Stimulated activated CD8-positive, alpha-beta memory T cell treated with anti-CD3 and anti-CD28 coated beads, Interleukin-15, amount 100 ng/mL, for 1 hour (primary cell): ENCODE measurements at regions not wholly inside any gene's neighbourhood (a gene's known extent, or its start where the extent isn't known, plus 50 kb on each side); places are given as distances from the start of the nearest gene placed in this dataset.
"Not testable (repeated sequence)": the region's sequence is repeated elsewhere in the genome, so short reads cannot be mapped to it uniquely, and the experiment has no call there.

ENCODE experiments used
- DNase-seq: peaks from one replicate; pipeline ENCODE4 v3.0.0-alpha.2; 2020; ENCODE audit warnings: low read depth

DNA sequence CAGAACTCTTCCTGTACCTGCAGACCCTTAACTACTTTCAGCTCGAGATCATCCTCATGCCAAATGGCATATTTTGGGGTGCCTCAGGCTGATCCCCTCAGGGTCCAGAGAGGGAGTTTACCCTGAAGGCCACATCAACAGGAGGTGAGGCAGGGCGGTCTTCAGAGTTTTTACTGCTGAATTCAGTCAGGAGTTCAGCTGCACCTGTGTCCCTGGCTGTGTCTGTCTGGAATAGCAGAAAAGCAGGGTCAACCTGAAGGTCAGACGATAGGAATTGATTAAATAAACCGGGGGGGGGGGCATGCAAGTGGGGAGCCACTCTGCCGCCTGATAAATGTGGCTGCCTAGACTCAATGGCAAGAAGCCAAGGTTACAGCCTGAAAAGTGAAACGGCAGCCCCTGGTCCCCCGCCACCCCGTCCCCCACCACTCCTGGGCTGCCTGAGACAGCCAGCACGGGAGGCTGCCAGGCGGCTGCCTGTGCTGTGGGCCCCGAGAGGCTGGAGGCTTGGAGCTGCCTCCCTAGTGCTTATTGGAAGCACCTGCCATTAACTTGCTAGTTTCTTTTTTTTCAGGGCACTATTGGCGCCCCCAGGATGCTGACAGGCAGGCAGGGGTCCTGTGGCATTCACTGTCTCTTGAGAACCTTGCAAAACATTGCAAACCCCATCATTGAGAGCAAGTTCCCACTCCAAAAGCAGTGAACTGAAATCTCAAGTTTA is 182.7 kb upstream of the PPP1R26 start:
- DNase-seq, result no peak

DNA sequence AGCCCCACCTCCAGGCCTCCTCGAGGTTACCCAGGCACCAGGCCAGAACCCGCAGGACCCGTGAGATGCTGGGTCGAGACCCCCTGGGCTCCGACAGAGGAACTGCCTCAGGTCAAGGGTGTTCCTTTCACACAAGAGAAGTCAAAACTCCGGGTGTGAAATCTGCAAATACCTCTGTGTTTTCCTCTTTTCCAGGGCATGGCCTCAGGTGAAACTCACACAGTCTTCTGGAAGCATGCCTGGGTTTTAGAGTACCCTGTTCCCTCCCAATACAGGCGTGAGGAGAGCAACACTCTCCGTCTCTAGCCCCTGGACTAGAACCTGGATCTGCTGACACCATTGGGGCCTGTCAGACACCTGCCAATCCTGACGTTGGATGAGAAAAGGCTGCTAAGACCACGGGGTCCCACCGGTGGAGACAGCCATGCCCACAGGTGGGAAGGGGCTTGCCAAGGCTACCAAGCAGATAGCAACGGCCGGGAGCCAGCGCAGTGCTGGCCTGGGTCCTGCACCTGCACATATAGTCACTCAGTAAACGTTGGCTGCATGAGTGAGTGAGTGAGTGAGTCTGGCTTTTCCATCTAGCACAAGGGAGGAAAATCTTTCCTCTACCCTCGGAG is 182.0 kb upstream of the PPP1R26 start:
- no peak for DNase-seq

DNA sequence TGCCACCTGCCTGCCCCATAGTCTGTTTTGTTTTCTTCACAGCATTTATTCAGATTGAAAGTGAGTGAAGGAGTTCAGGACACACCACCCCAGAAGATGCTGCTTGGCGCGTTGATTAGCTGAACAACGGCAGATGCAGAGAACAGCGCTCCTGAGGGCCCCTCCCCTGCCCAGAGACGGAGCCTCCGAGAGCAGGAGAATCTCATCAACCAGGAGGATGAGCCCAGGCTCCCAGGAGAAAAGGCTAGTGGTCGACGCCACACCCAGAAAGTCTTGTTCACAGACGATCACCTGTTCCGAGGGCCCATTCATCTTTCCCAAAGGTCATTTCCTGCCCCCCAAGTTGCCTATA is 180.4 kb upstream of the PPP1R26 start:
- no peak for DNase-seq

DNA sequence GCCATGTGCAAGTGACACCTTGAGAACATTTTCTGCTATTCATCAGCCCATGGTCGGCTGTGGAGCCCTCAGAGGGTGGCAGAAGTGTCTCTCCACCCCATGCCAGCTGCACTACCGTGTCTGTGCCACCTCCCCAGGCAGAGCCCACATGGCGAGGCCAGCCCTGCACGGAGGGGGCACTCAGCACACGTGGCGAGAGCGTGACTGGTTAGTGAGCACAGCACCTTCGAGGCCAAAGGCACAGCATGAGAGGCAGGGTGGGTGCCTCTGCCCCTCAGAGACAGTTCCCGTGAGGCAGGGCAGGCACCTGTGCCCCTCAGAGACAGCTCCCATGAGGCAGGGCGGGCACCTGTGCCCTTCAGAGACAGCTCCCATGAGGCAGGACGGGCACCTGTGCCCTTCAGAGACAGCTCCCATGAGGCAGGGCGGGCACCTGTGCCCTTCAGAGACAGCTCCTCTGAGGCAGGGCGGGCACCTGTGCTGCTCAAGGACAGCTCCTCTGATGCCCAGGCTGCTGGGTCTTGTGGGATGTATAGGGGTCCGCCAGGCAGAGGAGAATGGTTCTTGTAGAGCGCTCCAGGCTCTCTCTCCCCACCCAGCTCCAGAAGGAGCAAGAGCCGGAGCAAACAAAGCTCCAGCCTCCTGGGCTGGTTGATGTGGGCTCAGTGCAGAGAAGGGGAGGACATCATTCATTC is 179.8 kb upstream of the PPP1R26 start:
- DNase-seq, result no peak

DNA sequence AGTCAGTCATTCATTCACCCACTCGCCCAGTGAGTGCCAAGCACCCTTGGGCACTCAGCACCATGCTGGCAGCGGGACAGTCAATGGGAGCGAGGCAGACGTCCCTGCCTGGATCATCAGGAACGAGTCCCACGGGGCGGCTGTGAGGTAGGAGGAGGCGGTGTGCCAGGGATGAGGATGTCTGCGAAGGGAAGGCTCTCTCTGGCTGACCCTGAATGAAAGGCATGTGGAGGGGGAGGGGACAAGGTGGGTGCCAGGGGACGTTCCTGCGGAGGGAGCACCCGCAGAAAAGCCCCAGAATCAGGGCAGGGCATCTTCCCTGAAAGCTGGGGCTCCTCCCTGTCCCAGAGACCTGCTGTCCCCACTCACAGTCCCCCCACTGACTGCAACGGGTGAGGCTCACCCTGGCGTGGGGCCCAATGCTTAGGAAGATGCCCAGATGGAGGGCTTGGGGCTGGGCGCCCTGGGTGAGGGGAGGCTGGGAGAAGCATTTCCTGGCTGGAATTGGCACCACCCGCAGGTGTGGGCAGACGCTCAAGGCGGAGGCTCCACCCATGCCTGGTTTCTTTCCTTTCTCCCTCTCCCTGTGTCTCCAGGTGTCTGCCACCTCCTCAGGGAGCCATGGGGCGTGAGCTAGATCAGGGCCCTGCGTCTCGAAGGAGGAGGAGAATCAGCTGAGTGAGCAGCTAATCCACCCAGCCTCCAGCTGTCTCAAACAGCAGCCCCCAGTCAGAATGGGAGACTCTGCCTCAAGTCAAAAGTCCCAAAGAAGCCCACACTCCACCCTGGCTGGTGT is 179.0 kb upstream of the PPP1R26 start:
- DNase-seq, result no peak

DNA sequence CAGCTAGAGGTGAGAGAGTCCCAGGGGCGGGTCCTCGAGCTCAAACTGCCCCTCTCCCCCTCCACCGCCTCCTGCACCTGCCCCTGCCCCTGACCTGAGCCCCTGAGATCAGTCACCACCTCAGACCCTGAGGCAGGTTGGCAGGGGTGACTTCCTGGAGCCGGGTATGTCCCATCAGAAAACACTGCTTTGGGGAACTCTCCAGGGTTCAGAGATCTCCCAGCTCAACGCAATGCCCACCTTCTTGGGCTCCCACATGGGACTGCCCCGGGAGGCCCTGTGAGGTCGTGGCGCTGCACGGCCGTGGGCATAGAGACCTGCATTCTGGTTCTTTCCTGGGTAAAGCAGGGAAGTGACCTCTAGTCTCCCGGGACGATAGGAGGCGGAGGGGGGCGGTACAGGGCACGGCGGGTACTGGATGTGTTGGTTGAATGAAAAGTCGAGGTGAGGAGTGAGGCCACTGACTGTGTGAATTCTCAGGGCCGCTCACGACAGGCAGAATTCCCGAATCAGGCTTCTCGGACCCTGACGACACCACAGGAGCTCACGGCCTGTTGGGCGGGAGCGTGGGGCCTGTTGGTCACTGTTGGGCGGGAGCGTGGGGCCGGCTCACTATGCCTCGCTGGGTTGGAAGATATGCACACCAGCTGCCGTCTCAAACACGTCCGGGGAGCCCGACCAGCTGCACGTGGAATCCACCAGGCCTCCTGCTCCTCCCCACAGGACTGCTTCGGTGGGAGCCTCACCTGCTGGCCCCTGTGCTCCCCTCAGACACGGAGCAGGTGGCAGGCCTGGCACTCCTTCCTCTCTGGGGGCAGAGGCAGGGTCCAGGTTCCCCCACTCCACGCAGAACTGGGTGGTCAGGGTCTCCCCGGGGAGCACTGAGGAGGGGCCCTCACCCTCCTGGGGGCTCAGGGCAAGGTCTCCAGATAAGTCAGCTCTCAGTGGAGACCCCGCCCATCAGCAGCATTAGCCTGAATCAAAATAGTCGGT is 178.0 kb upstream of the PPP1R26 start:
- DNase-seq, result no peak

DNA sequence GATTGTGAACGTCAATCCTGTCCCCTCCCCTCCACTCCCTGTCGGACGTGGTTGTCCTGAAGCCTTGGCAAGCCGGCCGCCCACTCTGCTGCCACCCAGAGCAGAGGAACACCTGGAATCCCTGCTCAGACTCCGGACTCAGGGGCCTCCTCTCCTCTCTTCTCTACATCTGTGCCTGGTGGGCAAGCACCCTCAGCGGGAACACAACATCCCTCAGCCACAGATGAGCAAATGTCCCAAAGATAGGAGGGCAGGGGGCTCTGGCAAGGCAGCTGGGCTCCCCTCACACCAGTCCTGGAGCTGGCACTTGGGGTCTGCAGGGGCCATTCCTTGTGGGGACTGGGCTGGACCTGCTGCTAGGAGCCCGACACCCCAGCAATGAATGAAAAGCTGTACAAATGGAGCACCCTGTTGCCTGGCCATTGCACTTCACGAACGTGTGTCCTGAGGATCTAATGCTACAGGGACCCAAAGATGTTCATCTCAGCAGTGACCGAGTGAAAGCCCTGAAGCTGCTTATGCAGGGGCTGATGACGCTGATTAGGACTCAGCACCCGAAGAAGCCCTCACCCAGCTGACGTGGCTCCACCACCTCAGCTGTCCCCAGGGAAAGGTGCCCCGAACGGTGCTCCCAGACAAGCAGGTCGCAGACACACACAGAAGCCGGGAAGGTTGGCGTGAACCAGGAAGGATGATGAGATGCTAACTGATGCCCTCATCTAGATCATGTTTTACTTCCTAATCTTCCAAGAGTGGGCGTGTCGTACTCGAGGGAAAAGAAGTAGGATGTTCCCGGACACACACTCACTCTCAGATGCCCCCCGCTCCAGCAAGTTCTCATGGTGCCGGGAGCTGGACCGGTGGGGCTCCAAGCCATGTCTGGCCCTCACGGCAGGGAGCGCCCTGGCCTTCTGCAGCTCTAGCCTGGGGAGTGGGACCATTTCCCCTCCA is 177.0 kb upstream of the PPP1R26 start:
- DNase-seq, result no peak

DNA sequence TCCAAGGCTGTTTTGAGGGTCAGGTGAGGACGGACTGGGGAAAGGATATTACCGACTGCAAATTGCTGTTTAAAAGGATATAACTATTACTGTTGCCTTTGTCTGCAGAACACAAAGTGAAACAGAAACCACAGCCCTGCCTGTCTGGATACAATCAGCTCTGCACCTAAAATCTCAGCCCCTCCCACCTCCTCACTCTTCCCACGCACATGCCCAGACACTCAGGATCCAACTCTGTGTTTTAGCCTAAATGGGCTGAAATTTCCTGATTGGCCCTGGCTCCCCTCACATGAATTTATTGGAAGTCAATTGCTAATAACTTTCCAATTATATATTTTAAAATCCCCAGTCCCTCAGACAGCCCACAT is 176.3 kb upstream of the PPP1R26 start:
- DNase-seq, result no peak

DNA sequence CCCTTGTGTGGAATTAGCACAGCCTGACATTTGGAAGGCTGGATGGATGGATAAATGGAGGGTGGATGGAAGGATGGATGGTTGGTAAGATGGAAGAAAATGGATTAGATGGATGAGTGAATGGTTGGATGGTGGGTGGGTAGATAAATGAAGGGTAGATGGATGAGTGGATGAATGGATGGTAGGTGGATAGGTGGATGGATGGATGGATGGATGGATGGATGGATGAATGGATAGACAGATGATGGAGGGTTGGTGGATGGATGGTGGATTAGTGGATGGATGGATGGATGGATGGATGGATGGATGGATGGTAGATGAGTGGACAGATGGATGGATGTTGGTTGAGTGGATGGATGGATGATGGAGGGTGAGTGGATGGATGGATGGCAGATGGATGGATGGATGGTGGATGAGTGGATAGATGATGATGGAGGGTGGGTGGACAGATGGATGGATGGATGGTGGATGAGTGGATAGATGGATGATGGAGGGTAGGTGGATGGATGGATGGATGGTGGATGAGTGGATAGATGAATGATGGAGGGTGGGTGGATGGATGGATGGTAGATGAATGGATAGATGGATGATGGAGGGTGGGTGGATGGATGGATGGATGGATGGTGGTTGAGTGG is 175.6 kb upstream of the PPP1R26 start:
- DNase-seq, result no peak

DNA sequence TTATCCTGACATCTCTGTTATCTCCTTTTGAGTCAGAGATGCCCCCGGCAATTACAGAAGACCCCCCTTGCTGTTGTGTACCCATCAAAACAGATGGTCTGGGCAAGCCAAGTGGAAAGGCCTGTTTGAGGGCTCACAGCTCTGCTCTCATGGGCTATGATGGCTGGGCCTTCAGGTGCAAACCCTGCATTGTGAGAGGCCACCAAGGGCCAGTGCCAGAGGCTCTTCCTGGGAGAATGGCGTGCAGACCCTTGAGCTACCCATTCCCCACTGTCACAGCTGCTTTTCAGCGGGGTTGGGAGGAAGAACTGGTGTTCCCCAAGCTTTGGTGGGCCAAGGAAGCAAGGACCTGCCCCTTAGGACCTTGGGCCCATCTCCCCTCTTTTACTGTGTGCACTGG is 174.7 kb upstream of the PPP1R26 start:
- DNase-seq, result no peak

DNA sequence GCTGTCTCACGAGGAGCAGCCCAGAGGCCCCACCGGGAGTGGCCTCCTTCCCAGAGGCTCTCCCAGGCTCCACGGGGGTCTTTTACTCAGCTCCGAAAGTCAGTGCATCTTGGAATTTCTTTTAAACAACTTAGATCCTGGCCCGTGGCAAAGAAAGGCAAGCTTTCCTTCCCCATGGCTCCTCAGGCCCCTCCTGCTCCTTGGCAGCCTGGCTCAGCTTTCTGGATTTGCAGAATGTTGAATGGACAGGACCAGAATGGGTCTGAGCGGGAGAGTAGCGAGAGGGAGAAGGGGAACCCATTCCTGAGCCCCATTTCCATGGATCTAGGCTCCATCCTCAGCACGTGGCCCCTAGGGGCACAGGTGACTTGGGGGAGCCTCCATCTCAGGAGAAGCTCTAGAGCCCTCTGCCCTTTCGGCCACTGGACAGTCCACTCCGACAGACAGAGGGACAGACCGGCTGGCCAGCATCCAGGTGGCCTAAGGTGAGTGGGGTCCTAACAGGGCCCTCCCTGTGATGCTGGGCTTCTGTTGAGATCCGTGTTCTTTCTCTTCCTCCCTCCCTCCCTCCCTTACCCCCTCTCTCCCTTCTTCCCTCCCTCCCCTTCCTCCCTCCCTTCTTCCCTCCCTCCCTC is 173.9 kb upstream of the PPP1R26 start:
- DNase-seq, result no peak

DNA sequence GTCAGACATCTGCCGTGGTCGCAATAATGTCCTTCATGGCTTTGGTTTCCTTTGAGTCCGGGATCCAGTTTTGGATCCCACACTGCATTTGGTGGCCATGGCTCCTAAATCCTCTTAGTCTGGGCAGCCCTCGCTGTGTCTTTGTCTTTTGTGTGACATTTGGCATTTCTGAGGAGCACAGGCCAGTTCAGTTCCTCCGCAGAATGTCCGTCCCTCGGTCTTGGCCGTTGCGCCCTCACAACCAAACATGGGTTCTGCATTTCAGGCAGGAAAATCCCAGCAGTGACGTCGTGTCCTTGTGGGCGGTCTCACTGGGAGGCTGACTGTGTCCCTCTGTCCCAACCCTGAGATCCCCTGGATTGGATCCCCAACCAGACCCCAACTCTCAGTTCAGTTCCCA is 172.9 kb upstream of the PPP1R26 start:
- no peak for DNase-seq

DNA sequence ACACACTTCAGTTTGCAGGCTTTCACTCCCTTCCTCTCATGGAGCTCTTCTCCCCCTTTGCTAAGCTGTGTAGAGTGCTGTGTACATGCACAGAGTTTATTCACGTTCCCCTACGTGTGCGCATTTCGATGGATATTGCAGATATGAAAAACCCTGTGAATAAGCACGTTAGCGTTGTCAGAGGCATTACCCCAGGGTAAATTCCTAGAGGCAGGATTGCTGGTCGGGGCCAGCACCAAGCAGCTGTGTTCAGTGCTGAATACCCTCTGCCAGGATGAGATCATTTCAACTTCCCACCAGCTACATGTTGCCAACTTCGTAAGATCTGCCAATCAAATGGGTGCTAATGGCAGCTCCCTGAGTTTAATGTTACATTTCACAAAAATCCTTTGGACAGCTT is 172.3 kb upstream of the PPP1R26 start:
- DNase-seq, result no peak

DNA sequence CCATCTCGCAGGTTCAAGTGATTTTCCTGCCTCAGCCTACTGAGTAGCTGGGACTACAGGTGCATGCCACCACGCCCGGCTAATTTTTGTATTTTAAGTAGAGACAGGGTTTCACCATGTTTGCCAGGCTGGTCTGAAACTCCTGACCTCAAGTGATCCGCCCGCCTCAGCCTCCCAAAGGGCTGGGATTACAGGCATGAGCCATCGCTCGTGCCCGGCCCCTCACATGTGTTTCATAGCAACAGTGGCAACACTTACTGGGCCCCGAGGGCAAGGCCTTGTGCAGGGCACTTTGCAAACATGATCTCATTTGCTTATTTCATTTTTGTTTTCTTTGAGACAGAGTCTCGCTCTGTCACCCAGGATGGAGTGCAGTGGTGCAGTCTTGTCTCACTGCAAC is 171.7 kb upstream of the PPP1R26 start:
- DNase-seq, result not testable (repeated sequence)

DNA sequence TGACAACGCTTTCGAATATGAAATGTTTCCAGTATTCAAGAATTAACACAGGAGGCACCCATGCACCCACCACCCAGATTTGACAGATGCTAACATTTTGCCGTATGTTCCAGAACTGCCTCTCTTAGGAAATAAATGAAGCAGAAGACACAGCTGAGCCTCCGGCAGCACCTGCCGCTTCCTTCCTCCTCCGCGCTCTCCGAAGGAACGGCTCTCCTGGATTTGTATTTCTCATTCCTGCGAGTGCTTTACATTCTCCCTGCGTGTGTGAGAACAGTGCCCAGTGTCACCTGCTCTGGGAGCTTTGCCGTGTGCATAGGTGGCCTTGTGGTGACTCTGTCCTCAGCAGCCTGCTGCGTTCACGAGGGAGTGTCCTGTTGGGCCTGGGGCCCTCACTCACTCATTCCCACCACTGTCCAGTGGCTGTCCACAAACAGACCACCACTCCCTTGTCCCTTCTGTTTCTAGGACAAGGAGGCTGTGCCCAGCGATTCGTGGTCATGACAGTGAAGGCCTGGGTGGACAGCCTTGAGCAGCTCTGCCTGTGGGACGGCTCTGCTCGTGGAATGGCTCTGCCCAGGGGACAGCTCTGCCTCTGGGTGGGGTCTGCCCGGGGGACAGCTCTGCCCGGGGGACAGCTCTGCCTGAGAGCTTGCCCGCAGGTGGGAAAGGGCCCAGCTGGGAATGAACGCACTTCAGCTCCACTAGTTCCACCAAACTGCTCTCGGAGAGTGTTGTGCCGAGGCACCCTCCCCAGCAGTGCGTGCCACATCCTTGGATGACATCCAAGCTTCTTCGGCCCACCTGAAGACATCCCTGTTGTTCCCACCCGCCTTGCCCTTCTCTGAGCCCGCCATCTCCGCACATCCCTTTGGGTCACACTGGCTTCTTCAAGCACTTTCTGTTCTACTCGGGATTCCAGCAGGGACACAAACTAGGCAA is 170.5 kb upstream of the PPP1R26 start:
- no peak for DNase-seq

DNA sequence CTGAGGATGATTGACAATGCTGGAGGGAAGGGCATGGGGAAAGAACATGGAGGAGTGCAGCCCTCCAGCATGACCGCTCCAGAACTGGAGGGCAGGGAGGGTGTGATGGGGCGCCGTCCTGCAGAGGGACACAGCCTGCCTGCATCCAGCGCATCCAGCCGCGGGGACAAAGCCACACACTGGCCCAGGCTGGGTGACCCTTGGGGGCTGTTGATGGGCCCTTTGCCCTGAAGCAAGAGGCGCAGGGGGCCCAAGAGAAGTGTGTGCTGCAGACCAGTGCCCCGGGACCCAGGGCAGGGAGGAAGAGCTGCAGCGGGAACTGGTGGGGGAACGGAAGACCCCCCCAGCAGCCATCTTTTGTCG is 169.8 kb upstream of the PPP1R26 start:
- no peak for DNase-seq

DNA sequence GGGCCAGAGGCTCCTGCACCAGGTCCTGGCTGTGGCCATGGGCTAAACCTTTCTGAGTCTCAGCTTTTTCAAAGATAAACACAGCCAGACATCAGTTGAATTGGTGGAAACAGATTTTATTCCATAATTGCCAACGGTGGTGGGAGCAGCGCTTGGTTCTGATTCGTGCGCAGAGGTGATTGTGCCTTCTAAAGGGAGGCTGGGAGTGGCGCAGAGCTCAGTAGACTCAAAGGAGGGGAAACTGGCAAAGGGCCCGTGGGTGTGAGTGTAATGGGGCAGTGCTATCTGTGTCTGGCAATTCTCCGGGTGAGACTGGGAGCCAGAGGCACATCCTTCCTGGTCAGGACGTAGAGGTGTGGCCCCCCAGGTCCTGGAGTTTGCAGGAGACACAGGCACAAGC is 169.4 kb upstream of the PPP1R26 start:
- no peak for DNase-seq

DNA sequence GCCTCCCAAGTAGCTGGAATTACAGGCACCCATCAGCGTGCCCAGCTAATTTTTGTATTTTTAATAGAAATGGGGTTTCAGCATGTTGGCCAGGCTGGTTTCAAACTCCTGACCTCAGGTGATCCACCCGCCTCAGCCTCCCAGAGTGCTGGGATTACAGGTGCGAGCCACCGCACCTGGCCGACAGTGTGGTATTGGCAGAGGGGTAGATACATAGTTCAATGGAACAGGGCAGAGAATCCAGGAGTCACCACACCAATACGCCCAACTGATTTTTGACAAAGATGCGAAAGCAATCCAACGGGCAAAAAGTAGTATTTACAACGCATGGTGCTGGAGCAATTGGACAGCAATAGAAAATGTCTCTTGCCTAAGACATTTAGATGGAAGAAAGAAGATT is 164.0 kb upstream of the PPP1R26 start:
- DNase-seq, result no peak
